GM10266 (cell line): ENCODE measurements at regions not wholly inside any gene's neighbourhood (a gene's known extent, or its start where the extent isn't known, plus 50 kb on each side); places are given as distances from the start of the nearest gene placed in this dataset.

Source experiments
- DNase-seq: peaks from one replicate; pipeline ENCODE4 v3.0.0; 2012; ENCODE audit errors: extremely low spot score
- CTCF ChIP-seq: IDR thresholded peaks from 2 replicates; pipeline ENCODE4 v1.5.1; 2012; ENCODE audit warnings: mild to moderate bottlenecking, low read depth; ENCODE audit not compliant: control insufficient read depth, insufficient read depth; ENCODE audit errors: missing control alignments

GRCh38 chr2:48147719-48148118 is 166.8 kb upstream of the FOXN2 start:
- TF ChIP-seq CTCF = no peak
- no peak for DNase-seq

DNA sequence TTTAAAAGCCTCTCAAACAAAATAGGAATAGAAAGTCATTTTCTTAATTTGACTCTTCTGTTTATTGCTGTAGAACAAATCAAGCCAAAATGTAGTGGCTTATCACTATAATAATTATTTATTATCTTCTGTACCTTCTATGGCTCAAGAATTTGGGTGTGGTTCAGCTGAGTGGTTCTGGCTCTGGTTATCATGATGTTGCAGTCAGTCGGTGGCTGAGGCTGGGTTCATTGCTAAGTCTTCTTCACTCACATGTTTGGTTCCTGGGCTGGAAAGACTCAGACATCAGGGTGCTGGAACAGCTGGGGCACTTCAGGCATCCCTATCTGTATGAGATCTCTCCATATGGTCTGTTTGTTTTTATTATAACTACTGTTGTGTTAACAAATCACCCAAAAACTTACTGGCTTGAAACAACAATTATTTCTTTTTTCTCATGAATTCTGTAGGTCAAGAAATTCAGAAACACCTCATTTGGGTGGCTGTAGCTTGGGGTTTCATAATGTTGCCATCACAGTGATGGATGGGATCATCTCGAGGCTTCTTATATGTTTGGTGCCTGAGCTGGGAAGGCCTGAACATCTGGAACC is 165.5 kb upstream of the FOXN2 start:
- no peak for TF ChIP-seq CTCF
- DNase-seq = no peak

- no peak for DNase-seq
- no peak for TF ChIP-seq CTCF
Measured at GRCh38 chr2:48157150-48157549, 157.3 kb upstream of the FOXN2 start.

GRCh38 chr2:48161628-48162027 is 152.9 kb upstream of the FOXN2 start:
- TF ChIP-seq CTCF = no peak
- no peak for DNase-seq

GRCh38 chr2:48162742-48163141 is 151.7 kb upstream of the FOXN2 start:
- no peak for DNase-seq
- no peak for TF ChIP-seq CTCF

DNA sequence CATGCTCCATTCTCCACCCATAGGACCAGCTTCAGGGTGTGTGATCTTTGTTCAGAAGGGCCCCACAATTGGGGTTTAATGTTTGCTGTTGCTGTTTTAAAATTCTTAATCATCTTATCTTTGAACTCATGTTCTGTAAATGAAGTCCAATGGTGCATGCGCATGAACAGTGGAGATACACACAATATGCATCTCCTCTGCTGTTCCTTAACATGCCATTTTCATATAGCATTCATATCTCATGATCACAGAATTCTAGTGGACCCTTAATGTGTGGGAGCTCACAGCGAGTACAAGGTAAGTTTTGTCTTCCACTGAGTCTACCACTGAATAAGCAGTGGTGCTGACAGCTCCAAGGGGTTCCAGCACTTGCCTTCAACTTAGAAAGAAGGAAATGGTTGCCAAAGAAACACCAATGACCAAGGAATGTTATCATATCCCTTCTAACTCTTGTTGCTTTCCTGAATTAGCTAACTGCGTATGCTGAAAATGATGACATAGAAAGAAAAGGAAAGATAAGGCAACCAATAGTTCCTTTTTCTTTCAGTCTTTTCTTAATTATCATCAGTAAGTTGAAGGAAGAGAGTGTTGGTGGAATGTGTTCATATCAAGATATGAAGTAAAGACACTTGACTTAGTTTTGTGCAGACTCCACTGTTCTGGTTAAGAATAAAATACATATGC is 149.3 kb upstream of the FOXN2 start:
- no peak for DNase-seq
- no peak for TF ChIP-seq CTCF

- no peak for TF ChIP-seq CTCF
- DNase-seq = no peak
Measured at GRCh38 chr2:48169141-48169592, 145.3 kb upstream of the FOXN2 start.
